ENCODE measurements at regions not wholly inside any gene's neighbourhood (a gene's known extent, or its start where the extent isn't known, plus 50 kb on each side); places are given as distances from the start of the nearest gene placed in this dataset.

DNA sequence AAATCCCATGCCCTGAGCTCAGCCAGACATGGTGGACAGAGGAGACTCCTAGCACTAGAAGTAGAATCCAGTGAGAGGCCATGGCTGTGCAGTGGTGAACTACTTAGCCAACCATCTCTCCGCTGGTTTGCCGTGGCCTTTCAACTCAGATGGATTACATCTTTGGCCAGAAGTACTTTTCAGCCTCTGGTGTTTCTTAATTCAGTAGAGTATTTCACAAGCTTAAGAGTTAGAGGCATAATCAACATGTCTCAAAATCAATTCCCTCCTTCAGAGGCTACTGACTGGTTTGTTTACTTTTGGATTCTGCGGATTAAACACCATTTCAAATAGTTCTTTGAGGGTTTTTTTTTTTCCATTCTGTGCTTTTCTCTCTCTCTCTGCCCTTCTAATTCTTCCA, 91.1 kb upstream of the PGRMC2 start:
- no peak overlapping the region for H3K4me3 ChIP-seq (ENCODE audit: low read length, poor library complexity, severe bottlenecking)
- no peaks in the 10 kb centered on the region for H3K27me3 ChIP-seq (ENCODE audit: insufficient read depth, low read length, poor library complexity, severe bottlenecking)
- no peaks in the 10 kb centered on the region; the same call in 1 of the 2 replicates for H3K9me3 ChIP-seq (ENCODE audit: insufficient read depth, low read depth, low read length)
- H2AFZ ChIP-seq (ENCODE audit: low read length) = no peak overlapping the region
- H3K9me2 ChIP-seq (replicated peaks; ENCODE audit: low read depth, low read length) = no peaks in the 10 kb centered on the region
- H3K4me1 ChIP-seq (ENCODE audit: insufficient read depth, low read length, poor library complexity, severe bottlenecking) = no peaks in the 10 kb centered on the region
- no peaks in the 10 kb centered on the region for H4K20me1 ChIP-seq (ENCODE audit: insufficient read depth, low read length, poor library complexity, severe bottlenecking)
- H3K4me2 ChIP-seq (ENCODE audit: low read depth, low read length, poor library complexity, severe bottlenecking) = no peak overlapping the region
- H3F3A ChIP-seq (ENCODE audit: low read depth) = no peaks in the 10 kb centered on the region
- H3K36me3 ChIP-seq (ENCODE audit: insufficient read depth, low read length) = no peaks in the 10 kb centered on the region
- H3K9ac ChIP-seq (ENCODE audit: low read depth, low read length, poor library complexity, severe bottlenecking) = no peak overlapping the region
- no peaks in the 10 kb centered on the region for H3K79me2 ChIP-seq (ENCODE audit: insufficient read depth, low read length)
- TF ChIP-seq, protein P1, sequence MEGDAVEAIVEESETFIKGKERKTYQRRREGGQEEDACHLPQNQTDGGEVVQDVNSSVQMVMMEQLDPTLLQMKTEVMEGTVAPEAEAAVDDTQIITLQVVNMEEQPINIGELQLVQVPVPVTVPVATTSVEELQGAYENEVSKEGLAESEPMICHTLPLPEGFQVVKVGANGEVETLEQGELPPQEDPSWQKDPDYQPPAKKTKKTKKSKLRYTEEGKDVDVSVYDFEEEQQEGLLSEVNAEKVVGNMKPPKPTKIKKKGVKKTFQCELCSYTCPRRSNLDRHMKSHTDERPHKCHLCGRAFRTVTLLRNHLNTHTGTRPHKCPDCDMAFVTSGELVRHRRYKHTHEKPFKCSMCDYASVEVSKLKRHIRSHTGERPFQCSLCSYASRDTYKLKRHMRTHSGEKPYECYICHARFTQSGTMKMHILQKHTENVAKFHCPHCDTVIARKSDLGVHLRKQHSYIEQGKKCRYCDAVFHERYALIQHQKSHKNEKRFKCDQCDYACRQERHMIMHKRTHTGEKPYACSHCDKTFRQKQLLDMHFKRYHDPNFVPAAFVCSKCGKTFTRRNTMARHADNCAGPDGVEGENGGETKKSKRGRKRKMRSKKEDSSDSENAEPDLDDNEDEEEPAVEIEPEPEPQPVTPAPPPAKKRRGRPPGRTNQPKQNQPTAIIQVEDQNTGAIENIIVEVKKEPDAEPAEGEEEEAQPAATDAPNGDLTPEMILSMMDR (conservative IDR thresholded peaks at IDR 0.05; ENCODE audit: low read length) = no peak
- no peak for TF ChIP-seq EZH2phosphoT487 (IDR thresholded peaks at IDR 0.05; ENCODE audit: borderline replicate concordance)

DNA sequence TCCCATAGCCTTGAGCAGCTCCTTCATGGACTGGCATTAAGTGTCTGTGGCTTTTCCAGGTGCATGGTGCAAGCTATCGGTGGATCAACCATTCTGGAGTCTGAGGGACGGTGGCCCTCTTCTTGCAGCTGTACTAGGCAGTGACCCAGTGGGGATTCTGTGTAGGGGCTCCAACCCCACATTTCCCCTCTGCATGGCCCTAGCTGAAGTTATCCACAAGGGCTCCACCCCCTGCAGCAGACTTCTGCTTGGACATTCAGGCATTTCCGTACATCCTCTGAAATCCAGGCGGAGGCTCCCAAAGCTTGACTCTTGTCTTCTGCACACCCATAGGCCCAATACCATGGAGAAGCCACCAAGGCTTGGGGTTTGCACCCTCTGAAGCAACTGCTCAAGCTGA, 89.3 kb upstream of the PGRMC2 start:
- Histone ChIP-seq H3K36me3 (ENCODE audit: insufficient read depth, low read length) (no peaks in the 10 kb centered on the region), H3K9me3 (ENCODE audit: insufficient read depth, low read depth, low read length) (no peaks in the 10 kb centered on the region; the same call in 1 of the 2 replicates), H3K4me1 (ENCODE audit: insufficient read depth, low read length, poor library complexity, severe bottlenecking) (no peaks in the 10 kb centered on the region), H3K27me3 (ENCODE audit: insufficient read depth, low read length, poor library complexity, severe bottlenecking) (no peaks in the 10 kb centered on the region), H3F3A (ENCODE audit: low read depth) (no peaks in the 10 kb centered on the region), H3K9me2 (replicated peaks; ENCODE audit: low read depth, low read length) (no peaks in the 10 kb centered on the region), H3K9ac (ENCODE audit: low read depth, low read length, poor library complexity, severe bottlenecking) (no peak overlapping the region), H3K4me2 (ENCODE audit: low read depth, low read length, poor library complexity, severe bottlenecking) (no peak overlapping the region), H3K4me3 (ENCODE audit: low read length, poor library complexity, severe bottlenecking) (no peak overlapping the region), H4K20me1 (ENCODE audit: insufficient read depth, low read length, poor library complexity, severe bottlenecking) (no peaks in the 10 kb centered on the region), H2AFZ (ENCODE audit: low read length) (no peak overlapping the region), H3K79me2 (ENCODE audit: insufficient read depth, low read length) (no peaks in the 10 kb centered on the region)
- TF ChIP-seq EZH2phosphoT487 (IDR thresholded peaks at IDR 0.05; ENCODE audit: borderline replicate concordance) = no peak
- TF ChIP-seq, protein P1 (conservative IDR thresholded peaks at IDR 0.05; ENCODE audit: low read length) = no peak

DNA sequence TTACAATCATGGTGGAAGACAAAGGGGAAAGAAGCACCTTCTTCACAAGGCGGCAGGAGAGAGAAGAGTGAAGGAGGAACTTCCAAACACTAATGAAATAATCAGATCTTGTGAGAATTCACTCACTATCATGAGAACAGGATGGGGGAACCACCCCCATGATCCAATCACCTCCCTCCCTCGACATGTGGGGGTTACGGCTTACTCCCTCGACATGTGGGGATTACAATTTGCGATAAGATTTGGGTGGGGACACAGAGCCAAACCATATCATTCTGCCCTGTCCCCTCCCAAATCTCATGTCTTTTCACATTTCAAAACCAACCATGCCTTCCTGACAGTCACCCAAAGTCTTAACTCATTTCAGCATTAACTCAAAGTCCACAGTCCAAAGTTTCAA, 88.7 kb upstream of the PGRMC2 start:
- H3K9ac ChIP-seq (ENCODE audit: low read depth, low read length, poor library complexity, severe bottlenecking) = no peak overlapping the region
- H3F3A ChIP-seq (ENCODE audit: low read depth) = no peaks in the 10 kb centered on the region
- no peaks in the 10 kb centered on the region for H3K27me3 ChIP-seq (ENCODE audit: insufficient read depth, low read length, poor library complexity, severe bottlenecking)
- TF ChIP-seq, protein P1 (conservative IDR thresholded peaks at IDR 0.05; ENCODE audit: low read length) = no peak
- no peak for TF ChIP-seq EZH2phosphoT487 (IDR thresholded peaks at IDR 0.05; ENCODE audit: borderline replicate concordance)
- no peaks in the 10 kb centered on the region for H3K4me1 ChIP-seq (ENCODE audit: insufficient read depth, low read length, poor library complexity, severe bottlenecking)
- no peaks in the 10 kb centered on the region for H3K79me2 ChIP-seq (ENCODE audit: insufficient read depth, low read length)
- no peaks in the 10 kb centered on the region for H3K9me2 ChIP-seq (replicated peaks; ENCODE audit: low read depth, low read length)
- H3K9me3 ChIP-seq (ENCODE audit: insufficient read depth, low read depth, low read length) = no peaks in the 10 kb centered on the region; the same call in 1 of the 2 replicates
- no peak overlapping the region for H3K4me3 ChIP-seq (ENCODE audit: low read length, poor library complexity, severe bottlenecking)
- H2AFZ ChIP-seq (ENCODE audit: low read length) = no peak overlapping the region
- H4K20me1 ChIP-seq (ENCODE audit: insufficient read depth, low read length, poor library complexity, severe bottlenecking) = no peaks in the 10 kb centered on the region
- H3K4me2 ChIP-seq (ENCODE audit: low read depth, low read length, poor library complexity, severe bottlenecking) = no peak overlapping the region
- no peaks in the 10 kb centered on the region for H3K36me3 ChIP-seq (ENCODE audit: insufficient read depth, low read length)
